GM12865 (cell line): ENCODE measurements at regions not wholly inside any gene's neighbourhood (a gene's known extent, or its start where the extent isn't known, plus 50 kb on each side); places are given as distances from the start of the nearest gene placed in this dataset.
"Not testable (repeated sequence)": the region's sequence is repeated elsewhere in the genome, so short reads cannot be mapped to it uniquely, and the experiment has no call there.

Source experiments
- DNase-seq: peaks from one replicate; pipeline ENCODE4 v3.0.0; 2010; ENCODE audit warnings: low read depth
- H3K4me3 ChIP-seq: 2 replicates; pipeline ENCODE4 v1.5.1; 2011; ENCODE audit warnings: mild to moderate bottlenecking, low read depth, low read length, control low read depth
- CTCF ChIP-seq: IDR thresholded peaks from 2 replicates; pipeline ENCODE4 v1.5.1; 2011; ENCODE audit warnings: low read length, control low read depth, low read depth, inconsistent platforms; ENCODE audit not compliant: insufficient read depth; ENCODE audit errors: missing control alignments

- no peak for TF ChIP-seq CTCF
- no peak for DNase-seq
- no peak overlapping the region for H3K4me3 ChIP-seq
Measured at GRCh38 chr12:46571608-46572007, 199.0 kb upstream of the SLC38A2 start.

GRCh38 chr12:46569826-46570439 lies 197.4 kb upstream of the SLC38A2 start:
- TF ChIP-seq CTCF, result no peak
- no peak for DNase-seq

GRCh38 chr12:46567667-46568066 lies 195.1 kb upstream of the SLC38A2 start:
- no peak for TF ChIP-seq CTCF
- DNase-seq, result no peak

More at GRCh38 chr12:46569826-46570439, 197.4 kb upstream of the SLC38A2 start:
- no peak overlapping the region for H3K4me3 ChIP-seq

GRCh38 chr12:46562625-46563225 lies 190.2 kb upstream of the SLC38A2 start:
- DNase-seq, result no peak
- no peak overlapping the region for H3K4me3 ChIP-seq
- no peak for TF ChIP-seq CTCF

More at GRCh38 chr12:46567667-46568066, 195.1 kb upstream of the SLC38A2 start:
- no peak overlapping the region for H3K4me3 ChIP-seq

- not testable (repeated sequence) for H3K4me3 ChIP-seq, DNase-seq
Measured at GRCh38 chr12:46561769-46562624, 189.4 kb upstream of the SLC38A2 start.

GRCh38 chr12:46560874-46561273 lies 188.3 kb upstream of the SLC38A2 start:
- no peak for TF ChIP-seq CTCF
- no peak overlapping the region for H3K4me3 ChIP-seq
- no peak for DNase-seq

GRCh38 chr12:46560089-46560488 lies 187.5 kb upstream of the SLC38A2 start:
- DNase-seq, result no peak
- TF ChIP-seq CTCF, result no peak
- no peak overlapping the region for H3K4me3 ChIP-seq
